Stimulated activated CD4-positive, alpha-beta T cell treated with anti-CD3 and anti-CD28 coated beads, TNF-alpha, amount 100 ng/mL, for 1 hour (primary cell): ENCODE measurements at regions not wholly inside any gene's neighbourhood (a gene's known extent, or its start where the extent isn't known, plus 50 kb on each side); places are given as distances from the start of the nearest gene placed in this dataset.

Experiments
- DNase-seq, 3 donors: peaks; one replicate each; pipeline ENCODE4 v3.0.0-alpha.2; 2020; ENCODE audit warnings: low read depth in 3 of 3, low spot score in 1 of 3

- DNase-seq: no peak
Measured at GRCh38 chr4:14284578-14284977, 657.1 kb upstream of the BOD1L1 start.

GRCh38 chr4:14289708-14290107 lies 662.2 kb upstream of the BOD1L1 start:
- DNase-seq: no peak

GRCh38 chr4:14293582-14293981 lies 666.1 kb upstream of the BOD1L1 start:
- no peak for DNase-seq

- no peak for DNase-seq
Measured at GRCh38 chr4:14294611-14295010, 667.1 kb upstream of the BOD1L1 start.

GRCh38 chr4:14299166-14299565 lies 671.6 kb upstream of the BOD1L1 start:
- DNase-seq: no peak

GRCh38 chr4:14302021-14302420 lies 674.5 kb upstream of the BOD1L1 start:
- no peak for DNase-seq

- no peak for DNase-seq
Measured at GRCh38 chr4:14303856-14304255, 676.3 kb upstream of the BOD1L1 start.

- no peak for DNase-seq
Measured at GRCh38 chr4:14308229-14308651, 680.7 kb upstream of the BOD1L1 start.

- DNase-seq: no peak
Measured at GRCh38 chr4:14309431-14309830, 681.9 kb upstream of the BOD1L1 start.

GRCh38 chr4:14313757-14314156 lies 686.2 kb upstream of the BOD1L1 start:
- no peak for DNase-seq

GRCh38 chr4:14315129-14315528 lies 687.2 kb upstream of the CPEB2 start:
- DNase-seq: no peak

- DNase-seq: no peak
Measured at GRCh38 chr4:14317351-14317750, 684.9 kb upstream of the CPEB2 start.

GRCh38 chr4:14318671-14319070 lies 683.6 kb upstream of the CPEB2 start:
- no peak for DNase-seq

- DNase-seq: no peak
Measured at GRCh38 chr4:14321723-14322122, 680.6 kb upstream of the CPEB2 start.

- no peak for DNase-seq
Measured at GRCh38 chr4:14323191-14323590, 679.1 kb upstream of the CPEB2 start.

GRCh38 chr4:14329228-14329627 lies 673.1 kb upstream of the CPEB2 start:
- DNase-seq: no peak

- no peak for DNase-seq
Measured at GRCh38 chr4:14333616-14334015, 668.7 kb upstream of the CPEB2 start.

GRCh38 chr4:14334166-14334565 lies 668.1 kb upstream of the CPEB2 start:
- no peak for DNase-seq

GRCh38 chr4:14335872-14336271 lies 666.4 kb upstream of the CPEB2 start:
- DNase-seq: no peak

GRCh38 chr4:14336656-14337055 lies 665.6 kb upstream of the CPEB2 start:
- no peak for DNase-seq

- DNase-seq: no peak
Measured at GRCh38 chr4:14337892-14338584, 664.2 kb upstream of the CPEB2 start.

GRCh38 chr4:14338585-14339265 lies 663.6 kb upstream of the CPEB2 start:
- DNase-seq: no peak

GRCh38 chr4:14339715-14340114 lies 662.6 kb upstream of the CPEB2 start:
- no peak for DNase-seq
